HCT116 (cell line): ENCODE measurements at regions not wholly inside any gene's neighbourhood (a gene's known extent, or its start where the extent isn't known, plus 50 kb on each side); places are given as distances from the start of the nearest gene placed in this dataset.

Source experiments
- ATAC-seq: fragments of 200-7000 bp; cut with Tn5 transposase; 2 replicates; pipeline ENCODE4 v1.9.1; 2020; ENCODE audit warnings: mild to moderate bottlenecking, moderate library complexity
- BruUV-seq: library from RNA; stranded (reverse); fragments of 400-500 nt; replicated peaks from 2 replicates; lab custom pipeline; 2021; lab: Mats Ljungman, UMichigan
- CTCF ChIA-PET: fragments of 300-600 bp; sonication (Branson Sonifier 250); formaldehyde crosslinking; loops from one replicate; lab custom pipeline; 2021; ENCODE audit warnings: antibody characterized with exemption; lab: Charles Lee
- POLR2A ChIA-PET: fragments of 300-600, 350-600 bp; sonication (Branson Sonifier 250); formaldehyde crosslinking; loops from one replicate; lab custom pipeline; 2021; ENCODE audit warnings: antibody characterized with exemption; lab: Charles Lee
- RAD21 ChIA-PET, 2 experiments: fragments of 300-600 bp; sonication (Branson Sonifier 250); formaldehyde crosslinking; loops; one replicate each; lab custom pipeline; 2023; ENCODE audit warnings: low total read pairs in 2 of 2; ENCODE audit not compliant: uncharacterized antibody in 2 of 2, unreplicated experiment in 2 of 2, low non-redundant PET in 1 of 2; lab: Charles Lee
- DNase-seq: peaks from one replicate; pipeline ENCODE4 v3.0.0-alpha.2; 2010; ENCODE audit warnings: low read depth, low spot score
- H2AFZ ChIP-seq: fragments of 200-600 bp; shearing (Covaris generic), sonication (generic); 2 replicates; pipeline ENCODE4 v1.6.1; 2017; ENCODE audit warnings: low read depth, mixed run types, mixed read lengths, antibody characterized with exemption, low read length; ENCODE audit not compliant: poor library complexity, severe bottlenecking
- H3K27ac ChIP-seq: 2 replicates; pipeline ENCODE4 v1.5.1; 2012; ENCODE audit warnings: low read depth, low read length
- H3K27me3 ChIP-seq: fragments of 200-600 bp; sonication (generic); 2 replicates; pipeline ENCODE4 v1.6.1; 2016; ENCODE audit warnings: mixed run types, low read length, mixed read lengths; ENCODE audit not compliant: insufficient read depth
- H3K36me3 ChIP-seq, 2 experiments: fragments of 200-500 bp in 1 of 2; fragments of 200-600 bp in 1 of 2; sonication (Bioruptor generic) in 1 of 2; sonication (generic) in 1 of 2; 2 replicates each; pipeline versions ENCODE4 v1.5.1 to v1.6.1; 2014 to 2016; ENCODE audit warnings: low read length in 2 of 2, inconsistent platforms in 1 of 2, mixed read lengths in 1 of 2, mixed run types in 1 of 2; ENCODE audit not compliant: insufficient read depth in 2 of 2, control insufficient read depth in 1 of 2
- H3K4me1 ChIP-seq, 2 experiments: fragments of 200-600 bp in 1 of 2; sonication (generic) in 1 of 2; 2 replicates each; pipeline versions ENCODE4 v1.5.1 to v1.6.1; 2012 to 2017; ENCODE audit warnings: low read length in 2 of 2, inconsistent platforms in 1 of 2, mild to moderate bottlenecking in 1 of 2, mixed read lengths in 1 of 2, mixed run types in 1 of 2, moderate library complexity in 1 of 2; ENCODE audit not compliant: insufficient read depth in 2 of 2, control insufficient read depth in 1 of 2
- H3K4me2 ChIP-seq: fragments of 200-600 bp; sonication (generic); 2 replicates; pipeline ENCODE4 v1.6.1; 2017; ENCODE audit warnings: mixed run types, low read length, mixed read lengths
- H3K4me3 ChIP-seq, 2 experiments: fragments of 200-600 bp in 1 of 2; sonication (generic) in 1 of 2; replicated peaks in 1 of 2; 2 replicates each; pipeline ENCODE4 v1.5.1; 2011 to 2016; ENCODE audit warnings: low read length in 2 of 2, control low read depth in 1 of 2, low read depth in 1 of 2, mild to moderate bottlenecking in 1 of 2, mixed read lengths in 1 of 2, mixed run types in 1 of 2
- H3K79me2 ChIP-seq: fragments of 200-600 bp; sonication (generic); 2 replicates; pipeline ENCODE4 v1.6.1; 2017; ENCODE audit warnings: mild to moderate bottlenecking, mixed run types, low read length, moderate library complexity, mixed read lengths; ENCODE audit not compliant: insufficient read depth
- H3K9ac ChIP-seq: fragments of 200-600 bp; sonication (generic); 2 replicates; pipeline ENCODE4 v1.6.1; 2016; ENCODE audit warnings: low read length, mixed read lengths
- H3K9me2 ChIP-seq: fragments of 200-600 bp; sonication (generic), shearing (Covaris generic); 2 replicates; pipeline ENCODE4 v1.6.1; 2017; ENCODE audit warnings: mixed run types, mild to moderate bottlenecking, moderate library complexity; ENCODE audit not compliant: insufficient read depth
- H3K9me3 ChIP-seq, 2 experiments: fragments of 200-500 bp in 1 of 2; fragments of 200-600 bp in 1 of 2; sonication (Bioruptor generic) in 1 of 2; sonication (generic) in 1 of 2; 2 replicates each; pipeline ENCODE4 v1.6.1; 2014 to 2017; ENCODE audit warnings: low read length in 2 of 2, mixed read lengths in 2 of 2, inconsistent platforms in 1 of 2, low read depth in 1 of 2, mild to moderate bottlenecking in 1 of 2, mixed run types in 1 of 2, moderate library complexity in 1 of 2; ENCODE audit not compliant: control insufficient read depth in 1 of 2, insufficient read depth in 1 of 2
- H4K20me1 ChIP-seq: fragments of 200-600 bp; sonication (generic), shearing (Covaris generic); 2 replicates; pipeline ENCODE4 v1.6.1; 2017; ENCODE audit warnings: mixed run types, mild to moderate bottlenecking, moderate library complexity; ENCODE audit not compliant: insufficient read depth
- CTCF ChIP-seq, 3 experiments: fragments of 200-600 bp in 1 of 3; sonication (generic) in 1 of 3; IDR thresholded peaks in 2 of 3; conservative IDR thresholded peaks in 1 of 3; 2 replicates each; pipeline ENCODE4 v1.5.1; 2012 to 2017; ENCODE audit warnings: low read depth in 2 of 3, low read length in 2 of 3, antibody characterized with exemption in 1 of 3, borderline replicate concordance in 1 of 3, control low read depth in 1 of 3, mild to moderate bottlenecking in 1 of 3, mixed read lengths in 1 of 3, mixed run types in 1 of 3, moderate library complexity in 1 of 3; ENCODE audit not compliant: insufficient read depth in 1 of 3
- EGR1 ChIP-seq: IDR thresholded peaks from 2 replicates; pipeline ENCODE4 v1.6.1; 2012; ENCODE audit warnings: low read depth
- EZH2phosphoT487 ChIP-seq: fragments of 200-600 bp; IDR thresholded peaks from 2 replicates; pipeline ENCODE4 v1.6.1; 2018; ENCODE audit warnings: antibody characterized with exemption, borderline replicate concordance
- POLR2AphosphoS5 ChIP-seq: IDR thresholded peaks from 2 replicates; pipeline ENCODE4 v1.6.1; 2011; ENCODE audit warnings: mild to moderate bottlenecking, low read depth, low read length, moderate library complexity
- REST ChIP-seq: IDR thresholded peaks from 2 replicates; pipeline ENCODE4 v1.6.1; 2012; ENCODE audit warnings: low read depth
- TCF7L2 ChIP-seq: IDR thresholded peaks from 2 replicates; pipeline ENCODE4 v1.7.0; 2011; ENCODE audit warnings: borderline replicate concordance, inconsistent platforms; ENCODE audit not compliant: insufficient read depth, insufficient read length; ENCODE audit errors: extremely low read depth
- ZFX ChIP-seq: fragments of 450-650 bp; IDR thresholded peaks from 2 replicates; pipeline ENCODE4 v1.6.1; 2017
- intact Hi-C: fragments of 100-400 bp; cut with micrococcal nuclease; formaldehyde crosslinking; loops from 2 replicates; pipeline ENCODE4 v1.10.0; 2022

- Histone ChIP-seq H3K27ac (no peak overlapping the region), H3K36me3 (no peaks in the 10 kb centered on the region), H3K9me3 (no peaks in the 10 kb centered on the region), H3K4me1 (no peaks in the 10 kb centered on the region), H3K79me2 (no peaks in the 10 kb centered on the region), H4K20me1 (no peaks in the 10 kb centered on the region), H3K27me3 (peaks cover 14% of the 10 kb centered on the region), H2AFZ (no peak overlapping the region), H3K9ac (no peak overlapping the region), H3K4me3 (no peak overlapping the region), H3K9me2 (no peaks in the 10 kb centered on the region), H3K4me2 (no peak overlapping the region)
- BruUV-seq: no TSS peak
- CTCF ChIA-PET: no interaction called here
- intact Hi-C loops: no loop called here
- DNase-seq: no peak
- ATAC-seq: no peak
- RAD21 ChIA-PET: no interaction called here
- POLR2A ChIA-PET: no interaction called here
- TF ChIP-seq CTCF (IDR thresholded peaks at IDR 0.05 in 2 of 3, conservative IDR thresholded peaks at IDR 0.05 in 1 of 3; ENCODE audit: borderline replicate concordance in 1 of 3, insufficient read depth in 1 of 3, low read depth in 2 of 3, low read length in 2 of 3) (no peak), REST (no peak), ZFX (no peak), TCF7L2 (no peak), EGR1 (no peak), EZH2phosphoT487 (no peak), POLR2AphosphoS5 (no peak)
These were observed 94.7 kb upstream of the BCL11A start for GRCh38 chr2:60648191-60648590.
